IMR-90 (cell line): ENCODE measurements at regions not wholly inside any gene's neighbourhood (a gene's known extent, or its start where the extent isn't known, plus 50 kb on each side); places are given as distances from the start of the nearest gene placed in this dataset.

Experiments used
- ATAC-seq: fragments of 200-7000 bp; cut with Tn5 transposase; 2 replicates; pipeline ENCODE4 v1.9.1; 2020; ENCODE audit warnings: low read depth, mild to moderate bottlenecking, moderate library complexity
- BruUV-seq: library from RNA; stranded (reverse); fragments of 400-500 nt; replicated peaks from 2 replicates; lab custom pipeline; 2021; lab: Mats Ljungman, UMichigan
- CTCF ChIA-PET: fragments of 300-600 bp; formaldehyde crosslinking; extraction: SDS; loops from one replicate; lab custom pipeline; 2021; ENCODE audit warnings: antibody characterized with exemption; lab: Yijun Ruan, JAX
- POLR2A ChIA-PET: fragments of 300-600 bp; sonication (Branson Sonifier 250); formaldehyde crosslinking; loops from one replicate; lab custom pipeline; 2022; ENCODE audit warnings: antibody characterized with exemption; ENCODE audit not compliant: unreplicated experiment; lab: Charles Lee
- DNase-seq: peaks from one replicate; pipeline ENCODE4 v3.0.0; 2013
- H2AFZ ChIP-seq: replicated peaks from 2 replicates; pipeline ENCODE3; 2013; ENCODE audit warnings: low read length, mild to moderate bottlenecking; ENCODE audit not compliant: poor library complexity
- H2AK5ac ChIP-seq: 2 replicates; pipeline ENCODE4 v1.6.1; 2013; ENCODE audit warnings: low read depth, low read length, inconsistent platforms
- H2AK9ac ChIP-seq: replicated peaks from 2 replicates; pipeline ENCODE3; 2013; ENCODE audit warnings: mild to moderate bottlenecking, low read depth, low read length, moderate library complexity; ENCODE audit not compliant: poor library complexity
- H2BK120ac ChIP-seq: 2 replicates; pipeline ENCODE4 v1.6.1; 2013; ENCODE audit warnings: low read depth, low read length, inconsistent platforms
- H2BK15ac ChIP-seq: 3 replicates; pipeline ENCODE4 v1.6.1; 2013; ENCODE audit warnings: low read depth, low read length, inconsistent platforms
- H2BK20ac ChIP-seq: 2 replicates; pipeline ENCODE4 v1.6.1; 2013; ENCODE audit warnings: low read depth, mild to moderate bottlenecking, inconsistent platforms, low read length, moderate library complexity
- H2BK5ac ChIP-seq: 2 replicates; pipeline ENCODE4 v1.6.1; 2013; ENCODE audit warnings: mild to moderate bottlenecking, low read depth, low read length, inconsistent platforms; ENCODE audit not compliant: poor library complexity, severe bottlenecking
- H3K14ac ChIP-seq: replicated peaks from 2 replicates; pipeline ENCODE4 v1.6.1; 2013; ENCODE audit warnings: low read depth, low read length, inconsistent platforms
- H3K18ac ChIP-seq: 2 replicates; pipeline ENCODE4 v1.6.1; 2013; ENCODE audit warnings: low read depth, low read length, control low read depth
- H3K23ac ChIP-seq: 2 replicates; pipeline ENCODE4 v1.6.1; 2013; ENCODE audit warnings: low read depth, low read length, inconsistent platforms
- H3K27ac ChIP-seq: 2 replicates; pipeline ENCODE4 v1.5.1; 2013; ENCODE audit warnings: mild to moderate bottlenecking, control low read depth, low read length; ENCODE audit not compliant: insufficient read depth
- H3K27me3 ChIP-seq: 2 replicates; pipeline ENCODE4 v1.6.1; 2013; ENCODE audit warnings: low read length; ENCODE audit not compliant: control insufficient read depth, insufficient read depth
- H3K36me3 ChIP-seq: 2 replicates; pipeline ENCODE4 v1.6.1; 2013; ENCODE audit warnings: low read length, mixed read lengths; ENCODE audit not compliant: control insufficient read depth, insufficient read depth
- H3K4ac ChIP-seq: 2 replicates; pipeline ENCODE4 v1.6.1; 2013; ENCODE audit warnings: low read depth, low read length, inconsistent platforms
- H3K4me1 ChIP-seq: 2 replicates; pipeline ENCODE4 v1.6.1; 2013; ENCODE audit warnings: low read length, mixed read lengths; ENCODE audit not compliant: control insufficient read depth, insufficient read depth
- H3K4me2 ChIP-seq: 2 replicates; pipeline ENCODE4 v1.6.1; 2013; ENCODE audit warnings: low read depth, mild to moderate bottlenecking, control low read depth, low read length, moderate library complexity
- H3K4me3 ChIP-seq: 2 replicates; pipeline ENCODE4 v1.5.1; 2013; ENCODE audit warnings: low read depth, mild to moderate bottlenecking, control low read depth, low read length, moderate library complexity; ENCODE audit not compliant: insufficient read depth
- H3K56ac ChIP-seq: 2 replicates; pipeline ENCODE4 v1.6.1; 2013; ENCODE audit warnings: low read length, inconsistent platforms; ENCODE audit not compliant: insufficient read depth; ENCODE audit errors: extremely low read depth
- H3K79me1 ChIP-seq, 2 experiments: 2 replicates each; pipeline ENCODE4 v1.6.1; 2013; ENCODE audit warnings: low read length in 2 of 2, inconsistent platforms in 1 of 2, low read depth in 1 of 2
- H3K9ac ChIP-seq: 2 replicates; pipeline ENCODE4 v1.6.1; 2013; ENCODE audit warnings: low read depth, low read length, control low read depth
- H3K9me1 ChIP-seq: 2 replicates; pipeline ENCODE4 v1.6.1; 2013; ENCODE audit warnings: low read length, inconsistent platforms; ENCODE audit not compliant: insufficient read depth
- H3K9me3 ChIP-seq: 2 replicates; pipeline ENCODE4 v1.6.1; 2013; ENCODE audit warnings: low read length; ENCODE audit not compliant: control insufficient read depth, insufficient read depth
- H4K20me1 ChIP-seq: 2 replicates; pipeline ENCODE4 v1.6.1; 2013; ENCODE audit warnings: low read length, inconsistent platforms; ENCODE audit not compliant: insufficient read depth
- H4K5ac ChIP-seq: 2 replicates; pipeline ENCODE4 v1.6.1; 2013; ENCODE audit warnings: mild to moderate bottlenecking, low read depth, low read length, control low read depth
- H4K8ac ChIP-seq, 2 experiments: 2 replicates each; pipeline ENCODE4 v1.6.1; 2013; ENCODE audit warnings: low read depth in 2 of 2, low read length in 2 of 2, control low read depth in 1 of 2, inconsistent platforms in 1 of 2
- H4K91ac ChIP-seq: 2 replicates; pipeline ENCODE4 v1.6.1; 2013; ENCODE audit warnings: low read depth, low read length, inconsistent platforms; ENCODE audit not compliant: insufficient read depth
- BHLHE40 ChIP-seq: fragments of 150-350 bp; IDR thresholded peaks from 2 replicates; pipeline ENCODE4 v1.6.1; 2016; ENCODE audit warnings: mild to moderate bottlenecking, low read depth, low read length
- CEBPB ChIP-seq: IDR thresholded peaks from 2 replicates; pipeline ENCODE4 v1.6.1; 2012; ENCODE audit warnings: low read depth, low read length, improper control_type of control experiment
- CHD1 ChIP-seq: IDR thresholded peaks from 2 replicates; pipeline ENCODE4 v1.6.1; 2012; ENCODE audit warnings: low read depth, low read length, improper control_type of control experiment
- CTCF ChIP-seq: conservative IDR thresholded peaks from 2 replicates; pipeline ENCODE4 v1.5.1; 2012; ENCODE audit warnings: mild to moderate bottlenecking, low read depth, low read length, improper control_type of control experiment
- ELK1 ChIP-seq: fragments of 150-350 bp; IDR thresholded peaks from 2 replicates; pipeline ENCODE4 v1.6.1; 2016; ENCODE audit warnings: low read depth, mild to moderate bottlenecking, low read length, moderate library complexity, borderline replicate concordance
- FOS ChIP-seq: fragments of 150-350 bp; IDR thresholded peaks from 2 replicates; pipeline ENCODE4 v1.6.1; 2016; ENCODE audit warnings: low read depth, low read length
- MAFK ChIP-seq: IDR thresholded peaks from 2 replicates; pipeline ENCODE4 v1.6.1; 2012; ENCODE audit warnings: low read depth, low read length, improper control_type of control experiment
- MAZ ChIP-seq: IDR thresholded peaks from 2 replicates; pipeline ENCODE4 v1.6.1; 2012; ENCODE audit warnings: low read depth, mild to moderate bottlenecking, low read length, improper control_type of control experiment, moderate library complexity, borderline replicate concordance
- MXI1 ChIP-seq: IDR thresholded peaks from 2 replicates; pipeline ENCODE4 v1.6.1; 2012; ENCODE audit warnings: low read depth, mild to moderate bottlenecking, low read length, moderate library complexity, borderline replicate concordance
- NFE2L2 ChIP-seq: fragments of 150-350 bp; IDR thresholded peaks from 2 replicates; pipeline ENCODE4 v1.6.1; 2016; ENCODE audit warnings: low read depth, mild to moderate bottlenecking, low read length
- POLR2A ChIP-seq: IDR thresholded peaks from 2 replicates; pipeline ENCODE4 v1.6.1; 2012; ENCODE audit warnings: mild to moderate bottlenecking, low read depth, low read length
- RAD21 ChIP-seq: IDR thresholded peaks from 2 replicates; pipeline ENCODE4 v1.6.1; 2012; ENCODE audit warnings: low read length, improper control_type of control experiment
- RCOR1 ChIP-seq: IDR thresholded peaks from 2 replicates; pipeline ENCODE4 v1.6.1; 2012; ENCODE audit warnings: mild to moderate bottlenecking, low read length, improper control_type of control experiment; ENCODE audit not compliant: insufficient replicate concordance
- RFX5 ChIP-seq: IDR thresholded peaks from 2 replicates; pipeline ENCODE4 v1.8.0; 2012; ENCODE audit warnings: low read depth, mild to moderate bottlenecking, low read length, moderate library complexity
- SMC3 ChIP-seq: fragments of 150-350 bp; IDR thresholded peaks from 2 replicates; pipeline ENCODE4 v1.6.1; 2016; ENCODE audit warnings: low read depth, mild to moderate bottlenecking, antibody characterized with exemption, low read length, moderate library complexity
- USF2 ChIP-seq: fragments of 150-350 bp; IDR thresholded peaks from 2 replicates; pipeline ENCODE4 v1.6.1; 2017; ENCODE audit warnings: mild to moderate bottlenecking, antibody characterized with exemption, low read length, low read depth
- WGBS, 2 experiments: methylation state at CpG; one replicate each; pipeline versions ENCODE4 v1.1.5 to v1.1.7; 2013; ENCODE audit warnings: missing lambda C conversion rate in 2 of 2; ENCODE audit not compliant: insufficient read length in 1 of 2; ENCODE audit errors: extremely low coverage in 2 of 2; 5-methylcytosine and 5-hydroxymethylcytosine counted together
- dilution Hi-C: fragments of 300-500 bp; cut with HindIII; formaldehyde crosslinking; loops from one replicate; pipeline ENCODE4 v1.14.3; 2018; ENCODE audit warnings: low sequenced_read_pairs; ENCODE audit not compliant: unreplicated experiment
- in situ Hi-C: fragments of 300-500 bp; cut with MboI; formaldehyde crosslinking; loops from 3 replicates; pipeline ENCODE4 v1.14.3; 2019; ENCODE audit warnings: low sequenced_read_pairs, inconsistent platforms, mixed read lengths
- intact Hi-C: fragments of 100-400 bp; cut with micrococcal nuclease; formaldehyde crosslinking; loops from 2 replicates; pipeline ENCODE4 v1.10.0; 2022

- H4K20me1 ChIP-seq, result no peaks in the 10 kb centered on the region
- H4K8ac ChIP-seq, result no peak overlapping the region
- no peak overlapping the region for H3K4ac ChIP-seq
- H2BK120ac ChIP-seq, result no peak overlapping the region
- no peaks in the 10 kb centered on the region for H3K27me3 ChIP-seq
- H3K9me1 ChIP-seq, result no peaks in the 10 kb centered on the region
- no peak overlapping the region for H2BK20ac ChIP-seq
- H3K79me1 ChIP-seq, result no peaks in the 10 kb centered on the region
- dilution Hi-C loops (no loop called here), intact Hi-C loops (no loop called here), in situ Hi-C loops (no loop called here)
- H4K91ac ChIP-seq, result no peak overlapping the region
- BruUV-seq, result no TSS peak
- H3K56ac ChIP-seq, result no peak overlapping the region
- H4K5ac ChIP-seq, result no peak overlapping the region
- H3K9me3 ChIP-seq, result peaks cover 9% of the 10 kb centered on the region
- TF ChIP-seq ELK1 (no peak), NFE2L2 (no peak), MAFK (no peak), BHLHE40 (no peak), RCOR1 (no peak), CHD1 (no peak), RFX5 (no peak), POLR2A (no peak), SMC3 (no peak), CTCF (no peak), MAZ (no peak), CEBPB (no peak), RAD21 (no peak), USF2 (no peak), MXI1 (no peak), FOS (no peak)
- ATAC-seq (no peak), DNase-seq (no peak)
- H3K9ac ChIP-seq, result no peak overlapping the region
- no peak overlapping the region for H3K4me2 ChIP-seq
- no peaks in the 10 kb centered on the region for H3K4me1 ChIP-seq
- H2AFZ ChIP-seq, result no peak overlapping the region
- H2BK15ac ChIP-seq, result no peak overlapping the region
- no peak overlapping the region for H2BK5ac ChIP-seq
- ChIA-PET CTCF (no interaction called here), POLR2A (no interaction called here)
- H3K4me3 ChIP-seq, result no peak overlapping the region
- H3K18ac ChIP-seq, result no peak overlapping the region
- H3K14ac ChIP-seq, result no peak overlapping the region
- H3K27ac ChIP-seq, result no peak overlapping the region
- H3K36me3 ChIP-seq, result no peaks in the 10 kb centered on the region
- no peak overlapping the region for H3K23ac ChIP-seq
- 33% methylated on average over 1 of the region's 2 CpGs; no CpG with 5 or more reads in 1 of the 2 experiments for WGBS, 2 experiments
- H2AK9ac ChIP-seq, result no peak overlapping the region
- no peak overlapping the region for H2AK5ac ChIP-seq
Measured at GRCh38 chr2:228942856-228943255, 328.2 kb downstream of the PID1 start.
